Prostate gland (tissue), 2 donors: ENCODE measurements at regions not wholly inside any gene's neighbourhood (a gene's known extent, or its start where the extent isn't known, plus 50 kb on each side); places are given as distances from the start of the nearest gene placed in this dataset.

Experiments
- DNase-seq: peaks from one replicate; pipeline ENCODE4 v3.0.0-alpha.2; 2019; ENCODE audit warnings: low spot score
- H3K27ac ChIP-seq, 2 donors: fragments of 200-600 bp; sonication (generic); 2 replicates each; pipeline ENCODE4 v1.5.1; 2017 to 2019
- H3K27me3 ChIP-seq: fragments of 200-600 bp; sonication (generic); replicated peaks from 2 replicates; pipeline ENCODE4 v1.5.1; 2019; ENCODE audit not compliant: insufficient read depth
- H3K36me3 ChIP-seq, 2 donors: fragments of 200-600 bp; sonication (generic); 1 replicate in 1 of 2; 2 replicates in 1 of 2; pipeline versions ENCODE4 v1.5.1 to v1.8.1; 2017 to 2019
- H3K4me1 ChIP-seq: fragments of 200-600 bp; sonication (generic); replicated peaks from 2 replicates; pipeline ENCODE4 v1.5.1; 2019
- H3K4me3 ChIP-seq, 2 donors: fragments of 200-600 bp; sonication (generic); 2 replicates each; pipeline ENCODE4 v1.5.1; 2017 to 2019
- H3K9me3 ChIP-seq: fragments of 200-600 bp; sonication (generic); 2 replicates; pipeline ENCODE4 v1.5.1; 2017
- CTCF ChIP-seq, 4 experiments: fragments of 200-600 bp in 2 of 4; fragments of 450-650 bp in 2 of 4; sonication (generic) in 2 of 4; IDR thresholded peaks; 1 replicate in 3 of 4; 2 replicates in 1 of 4; pipeline ENCODE4 v1.5.1; 2016 to 2019; ENCODE audit warnings: antibody characterized with exemption in 4 of 4, mild to moderate bottlenecking in 2 of 4, moderate library complexity in 2 of 4
- POLR2A ChIP-seq: fragments of 450-650 bp; IDR thresholded peaks from one replicate; pipeline ENCODE4 v1.6.1; 2016; ENCODE audit warnings: antibody characterized with exemption, mild to moderate bottlenecking
- POLR2AphosphoS5 ChIP-seq: sonication (generic); formaldehyde crosslinking; IDR thresholded peaks from one replicate; pipeline ENCODE4 v1.6.1; 2017; ENCODE audit warnings: antibody characterized with exemption
- WGBS: methylation state at CpG from one replicate; pipeline ENCODE4 v1.1.5; 2018; 5-methylcytosine and 5-hydroxymethylcytosine counted together
- intact Hi-C: fragments of 100-400 bp; cut with DNase I; formaldehyde crosslinking; loops from one replicate; pipeline ENCODE4 v1.14.2; 2022

GRCh38 chr7:26916779-26917320, 52.5 kb upstream of the SKAP2 start:
- Histone ChIP-seq H3K36me3 (no peaks in the 10 kb centered on the region), H3K27ac (no peak overlapping the region), H3K9me3 (no peaks in the 10 kb centered on the region), H3K4me3 (no peak overlapping the region), H3K27me3 (no peaks in the 10 kb centered on the region), H3K4me1 (no peaks in the 10 kb centered on the region)
- 64% methylated on average over 3 of the region's 3 CpGs for WGBS
- intact Hi-C loops, result no loop called here
- no peak for DNase-seq
- TF ChIP-seq POLR2A (no peak), POLR2AphosphoS5 (no peak), CTCF (IDR thresholded peaks at IDR 0.05) (no peak)

GRCh38 chr7:26916336-26916735, 51.9 kb upstream of the SKAP2 start:
- no peak overlapping the region for H3K27ac ChIP-seq
- H3K27me3 ChIP-seq, result no peaks in the 10 kb centered on the region
- no peak overlapping the region for H3K4me3 ChIP-seq

More at GRCh38 chr7:26916336-26916735, 51.9 kb upstream of the SKAP2 start:
- no peaks in the 10 kb centered on the region for H3K36me3 ChIP-seq
- no peak for DNase-seq
- H3K9me3 ChIP-seq, result no peaks in the 10 kb centered on the region
- no peaks in the 10 kb centered on the region for H3K4me1 ChIP-seq
- intact Hi-C loops, result no loop called here
- TF ChIP-seq POLR2AphosphoS5 (no peak), POLR2A (no peak), CTCF (IDR thresholded peaks at IDR 0.05) (no peak)
